GM18526 (cell line): ENCODE measurements at regions not wholly inside any gene's neighbourhood (a gene's known extent, or its start where the extent isn't known, plus 50 kb on each side); places are given as distances from the start of the nearest gene placed in this dataset.
A peak's percentile ranks its signal among the peaks of the same experiment; 100 is the strongest.

ENCODE experiments used
- POLR2A ChIP-seq: IDR thresholded peaks from 3 replicates; pipeline ENCODE4 v1.6.1; 2011; ENCODE audit not compliant: insufficient read length; ENCODE audit errors: extremely low read depth

DNA sequence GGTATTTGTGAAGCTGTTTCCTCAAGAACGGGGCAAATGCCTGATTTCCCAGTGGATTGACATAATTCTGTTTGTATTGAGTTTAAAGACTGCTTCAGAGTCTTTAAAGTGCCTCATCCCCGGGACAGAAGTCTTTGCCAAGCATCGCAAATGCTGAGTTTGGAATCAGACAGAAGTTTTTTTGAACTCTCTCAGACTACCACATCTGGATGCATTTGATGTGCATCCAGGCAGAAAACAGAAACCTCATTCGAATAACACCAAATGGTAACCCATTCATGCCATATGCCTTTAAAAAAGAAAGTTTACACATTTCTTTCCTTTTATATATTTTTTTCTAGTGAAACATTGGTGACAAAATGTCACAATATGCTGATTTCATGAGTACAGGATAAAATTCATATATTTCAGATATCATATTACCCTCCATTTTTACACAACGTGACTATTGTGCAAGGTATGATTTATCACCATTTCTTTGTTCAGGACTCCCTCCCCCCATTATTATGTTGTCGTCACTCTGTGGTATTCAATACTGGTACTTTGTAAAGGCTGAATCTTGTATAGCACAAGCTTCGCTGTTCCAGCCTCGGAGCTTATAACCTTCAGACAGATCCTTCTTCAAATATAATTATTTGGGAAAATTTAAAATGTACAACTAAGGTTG lies 91.1 kb downstream of the ZNF608 start:
- no peak for TF ChIP-seq POLR2A

DNA sequence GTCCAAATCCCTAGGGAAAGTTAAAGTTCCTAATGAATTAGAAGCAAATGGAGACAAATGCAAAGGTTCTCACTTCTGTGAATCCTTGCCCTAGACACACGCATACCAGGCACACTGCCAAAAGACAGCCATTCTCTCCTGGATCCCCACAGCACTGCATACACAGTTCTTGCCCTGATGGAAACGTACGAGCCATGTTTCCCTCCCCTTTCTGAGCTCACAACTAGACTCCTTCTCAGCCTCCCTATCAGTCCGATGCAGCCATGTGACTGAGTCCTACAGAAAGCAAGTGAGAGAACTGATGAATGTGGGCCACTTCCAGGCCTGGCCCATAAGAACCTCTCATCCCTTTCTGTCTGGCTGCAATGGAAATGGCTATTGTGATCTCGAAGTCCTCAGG lies 92.0 kb downstream of the ZNF608 start:
- no peak for TF ChIP-seq POLR2A

DNA sequence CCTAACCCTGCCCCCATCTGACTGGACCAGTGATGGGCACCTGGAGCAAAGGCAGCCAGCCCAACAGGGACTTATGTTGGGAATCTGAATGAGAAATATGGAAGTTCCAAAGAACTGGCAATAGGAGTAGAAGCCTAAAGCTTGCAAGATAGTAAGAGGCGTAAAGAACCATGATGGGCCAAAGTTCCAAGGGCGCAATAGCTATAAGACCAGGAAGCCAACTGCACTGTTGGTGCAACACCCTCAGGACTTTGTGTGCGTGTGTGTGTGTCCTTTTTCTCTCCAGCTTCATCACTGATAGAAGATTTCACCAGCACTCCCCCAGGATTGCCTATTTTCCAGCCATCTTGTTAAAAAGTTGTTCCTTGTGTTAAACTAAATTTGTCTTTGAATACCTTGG lies 92.8 kb downstream of the ZNF608 start:
- no peak for TF ChIP-seq POLR2A

DNA sequence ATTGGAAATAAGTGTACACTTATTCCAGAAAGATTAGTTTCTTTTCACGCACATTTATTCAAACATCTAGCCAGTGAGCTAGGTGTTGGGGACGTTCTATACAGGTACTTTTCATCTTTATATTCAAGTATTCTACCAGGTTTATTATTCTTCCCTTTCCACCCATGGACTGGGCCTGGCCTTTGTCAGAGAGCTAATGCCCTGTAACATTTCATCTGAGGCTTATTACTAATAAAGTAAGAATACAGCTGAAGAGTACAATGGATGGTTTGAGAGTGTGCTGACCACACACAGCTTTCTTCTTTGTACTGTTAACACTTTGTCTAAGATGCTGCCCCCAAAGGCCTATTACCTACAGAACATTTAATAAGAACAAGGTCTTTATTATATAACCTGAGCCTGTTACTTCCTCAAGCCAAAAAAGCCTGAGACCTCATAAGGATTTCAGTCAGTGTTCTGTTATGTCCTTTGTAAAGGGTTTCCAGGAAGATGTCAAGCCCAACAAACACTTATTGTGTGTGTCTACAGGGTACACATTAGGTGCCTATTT lies 93.5 kb downstream of the ZNF608 start:
- TF ChIP-seq POLR2A = no peak

DNA sequence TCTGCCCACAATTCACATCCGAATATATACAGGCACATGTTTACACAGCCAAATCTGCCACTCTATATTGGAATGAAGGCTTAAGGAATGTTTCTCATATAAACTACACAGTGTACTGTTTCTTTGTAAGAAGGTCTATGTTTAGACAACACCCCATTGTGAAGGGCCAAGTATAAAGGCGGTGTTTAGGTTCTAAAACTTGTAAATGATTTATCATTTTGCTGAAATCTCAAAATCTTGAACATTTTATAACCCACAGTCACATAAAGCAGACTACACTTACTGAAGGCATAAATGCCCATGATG lies 94.0 kb downstream of the ZNF608 start:
- no peak for TF ChIP-seq POLR2A

DNA sequence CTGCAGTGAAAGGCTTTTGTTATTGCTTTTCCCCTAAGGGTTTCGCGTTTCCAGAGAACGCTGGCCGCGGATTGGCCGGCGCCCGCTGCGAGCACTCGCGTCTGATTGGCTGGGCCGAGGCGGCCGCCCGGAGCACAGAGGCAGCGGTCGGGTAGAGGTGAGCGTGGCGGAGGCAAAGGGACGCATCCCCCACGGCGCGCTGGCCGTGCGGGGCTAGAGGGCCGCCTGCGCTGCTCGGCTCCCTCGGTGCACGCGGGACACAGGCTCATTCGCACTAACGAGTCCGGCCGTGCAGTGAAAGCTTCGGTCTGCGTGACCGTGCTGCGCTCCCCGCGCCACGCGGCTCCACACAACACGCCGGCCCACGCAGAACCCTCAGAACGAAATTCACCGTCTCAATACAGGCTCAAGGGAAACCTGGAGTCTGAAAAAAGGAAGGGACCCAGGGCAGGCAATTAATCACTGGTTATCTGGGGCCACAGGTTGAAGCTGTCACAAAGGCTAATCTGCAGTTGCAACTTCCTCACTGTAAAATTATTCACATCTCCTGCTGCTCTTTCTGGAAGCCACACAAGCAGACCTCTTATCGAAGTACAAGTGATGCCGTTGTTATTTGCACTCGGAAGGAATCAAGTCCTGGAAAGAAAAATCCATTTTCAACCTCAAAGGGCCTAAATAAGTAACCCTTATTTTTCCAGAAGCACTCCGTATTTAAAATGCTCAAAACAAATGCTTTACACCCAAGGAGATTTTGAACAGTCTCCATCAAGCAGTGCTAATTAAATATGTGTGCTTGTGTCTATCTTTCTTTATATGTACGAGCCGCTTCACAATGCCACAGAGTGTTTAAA lies 94.6 kb downstream of the ZNF608 start:
- peak; percentile 25 for TF ChIP-seq POLR2A

DNA sequence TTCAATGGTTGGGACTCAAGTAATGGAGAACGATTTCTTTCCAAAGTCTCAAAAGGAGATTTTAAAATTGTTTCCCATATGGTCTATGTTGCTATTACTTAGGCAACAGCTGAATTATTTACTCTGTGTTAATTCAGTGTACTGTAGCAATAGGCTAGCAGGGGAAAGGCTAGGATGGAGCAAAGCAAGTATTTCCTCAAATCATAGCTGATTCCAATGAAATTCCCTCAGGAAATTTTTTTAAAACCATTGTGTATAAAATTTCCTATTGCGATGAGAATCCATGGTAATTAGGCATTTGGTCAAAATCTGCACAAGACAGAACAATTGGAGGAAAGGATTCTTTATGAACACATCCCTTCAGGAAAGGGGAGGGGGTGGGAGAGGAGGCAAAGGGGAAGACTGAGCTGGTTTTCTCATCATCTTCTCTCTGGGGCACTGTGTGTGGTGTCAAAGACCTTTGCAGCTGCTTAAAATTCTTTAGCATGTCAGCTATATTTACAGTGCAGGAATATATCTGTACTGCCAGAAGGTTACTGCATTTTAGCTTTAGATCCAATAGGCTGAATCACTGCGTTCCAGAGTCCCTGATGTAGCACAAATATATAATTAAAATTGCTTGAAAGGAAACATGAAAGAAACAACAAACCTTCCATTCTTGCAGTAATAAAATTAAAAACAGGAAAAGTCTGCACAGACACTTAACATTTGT lies 95.3 kb downstream of the ZNF608 start:
- no peak for TF ChIP-seq POLR2A

DNA sequence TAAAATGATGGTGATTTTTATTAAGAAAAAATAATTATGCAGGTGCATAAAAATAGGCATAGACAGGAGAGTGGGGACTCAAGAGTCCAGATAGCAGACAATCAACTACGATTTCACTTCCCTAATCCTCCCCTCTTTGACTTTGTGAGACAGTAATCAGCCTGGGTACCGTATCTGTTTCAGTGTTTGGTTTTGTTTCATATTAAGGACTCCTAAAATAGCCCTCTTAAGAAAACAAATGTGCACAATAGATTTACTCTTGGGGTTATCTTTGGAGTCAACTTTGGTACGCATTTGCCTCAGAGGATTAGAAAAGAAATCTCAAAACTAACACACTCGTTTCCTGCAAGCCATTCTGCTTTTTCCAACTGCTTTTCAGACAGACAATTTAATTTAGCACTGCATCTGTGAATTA lies 96.3 kb downstream of the ZNF608 start:
- TF ChIP-seq POLR2A = no peak

DNA sequence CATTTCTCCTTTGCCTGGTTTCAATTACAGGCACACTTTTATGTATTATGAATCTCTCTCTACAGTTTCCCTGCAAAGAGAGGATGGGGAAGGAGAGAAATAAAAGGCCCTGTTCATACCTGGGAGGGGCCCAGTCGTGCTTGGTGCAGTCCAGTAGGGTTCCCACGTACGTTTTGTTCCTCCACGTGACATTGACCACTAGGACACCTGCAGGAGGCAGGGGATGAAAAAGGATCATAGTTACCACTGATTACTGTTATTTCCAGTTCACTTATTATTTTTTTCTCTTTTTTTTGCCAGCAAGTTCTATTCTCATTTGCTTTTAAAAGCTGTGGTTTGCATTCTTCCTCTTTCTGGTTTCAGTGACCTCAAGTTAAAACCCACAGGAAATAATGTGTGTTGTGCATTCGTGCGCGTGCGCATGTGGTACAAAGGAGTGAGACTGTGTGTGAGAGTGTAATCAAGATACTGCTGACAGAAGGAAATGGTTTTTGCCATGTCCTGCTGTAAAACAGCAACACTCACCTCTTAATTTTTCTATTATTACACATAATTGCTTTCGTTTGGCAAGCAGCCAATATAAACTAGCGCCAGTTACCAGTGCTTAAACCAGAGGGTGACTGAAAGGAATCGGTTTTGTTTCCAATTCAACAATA lies 96.8 kb downstream of the ZNF608 start:
- no peak for TF ChIP-seq POLR2A

DNA sequence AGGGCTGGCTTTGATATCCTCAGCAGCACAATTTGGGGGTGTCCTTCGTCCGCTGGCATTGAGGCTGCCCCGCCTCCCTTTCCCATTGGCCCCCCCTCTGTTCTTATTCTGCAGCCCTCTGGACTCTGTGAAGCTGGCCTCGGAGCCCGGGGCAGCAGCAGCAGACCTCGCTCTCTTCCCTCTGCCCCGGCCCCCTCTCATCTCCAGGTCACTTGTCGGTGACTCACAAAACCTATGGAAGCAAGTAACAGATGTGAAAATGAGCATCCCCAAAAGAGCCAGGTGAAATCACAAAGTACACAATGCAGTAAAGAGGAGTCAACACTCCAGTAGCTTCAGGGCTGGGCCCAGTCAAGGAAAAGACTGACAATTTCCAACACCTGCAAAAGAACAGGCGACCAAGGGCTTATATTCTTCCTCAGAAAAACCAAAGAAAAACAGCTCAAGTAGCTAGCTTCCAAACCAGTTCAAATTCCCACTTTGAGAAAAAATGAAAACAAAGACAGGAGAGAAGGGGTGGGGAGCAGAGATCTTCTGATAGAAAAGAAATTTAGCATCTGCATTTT lies 97.5 kb downstream of the ZNF608 start:
- TF ChIP-seq POLR2A = no peak

DNA sequence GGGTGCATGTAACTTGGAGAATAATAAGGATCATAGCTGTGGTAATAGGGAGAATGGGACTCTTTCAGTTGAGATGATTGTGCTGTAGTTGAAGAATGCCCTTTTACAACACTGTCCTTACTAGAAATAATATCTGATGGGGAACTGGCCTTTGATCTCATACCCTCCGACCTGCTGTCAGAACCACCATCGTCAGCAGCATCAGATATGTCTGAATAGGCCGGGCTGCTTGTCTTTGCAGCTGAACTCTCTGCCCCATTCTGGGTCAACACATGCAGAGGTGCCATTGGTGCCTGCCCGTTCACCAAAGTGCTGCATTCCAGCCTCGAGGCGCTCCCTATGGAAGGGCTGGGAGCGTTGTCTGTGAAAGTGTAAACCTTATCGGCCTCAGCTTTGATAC lies 99.1 kb downstream of the ZNF608 start:
- TF ChIP-seq POLR2A = no peak

DNA sequence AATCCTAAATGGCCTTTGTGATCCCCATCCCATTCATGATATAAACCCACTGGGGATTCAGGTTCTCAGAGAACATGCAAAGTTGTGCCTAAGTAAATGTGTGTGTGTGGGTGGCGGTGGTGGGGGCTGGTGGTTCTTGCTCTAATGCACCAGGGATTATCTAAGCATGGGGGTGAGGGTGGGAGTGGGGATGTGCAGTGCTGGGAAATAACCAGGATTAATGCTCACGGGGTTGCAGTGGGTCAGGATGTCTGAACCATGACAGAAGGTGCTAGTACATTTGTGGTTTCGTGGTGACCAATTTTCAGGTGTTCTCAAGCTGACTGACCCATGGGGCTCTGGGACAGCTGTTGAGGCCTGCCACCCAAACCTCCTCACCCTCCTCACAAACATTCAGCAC lies 101.0 kb downstream of the ZNF608 start:
- TF ChIP-seq POLR2A = no peak

DNA sequence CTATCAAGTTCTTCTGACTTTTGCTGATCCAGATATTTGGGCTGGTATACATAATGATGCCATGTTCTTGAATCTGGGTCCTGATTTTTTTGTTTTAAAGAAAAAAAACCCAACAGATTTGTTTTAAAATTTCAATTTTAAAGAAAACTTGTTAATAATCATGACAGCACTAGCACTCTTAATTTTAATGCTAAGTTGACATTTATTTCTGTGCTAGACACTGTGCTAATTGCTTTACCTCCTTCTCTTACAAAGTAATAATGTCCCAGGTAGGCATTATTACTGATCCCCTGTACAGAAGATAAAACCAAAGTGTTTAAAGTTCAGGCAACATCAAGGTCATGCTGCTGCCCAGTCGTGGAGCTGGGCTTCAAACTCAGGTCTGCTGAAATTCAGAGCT lies 101.9 kb downstream of the ZNF608 start:
- no peak for TF ChIP-seq POLR2A

DNA sequence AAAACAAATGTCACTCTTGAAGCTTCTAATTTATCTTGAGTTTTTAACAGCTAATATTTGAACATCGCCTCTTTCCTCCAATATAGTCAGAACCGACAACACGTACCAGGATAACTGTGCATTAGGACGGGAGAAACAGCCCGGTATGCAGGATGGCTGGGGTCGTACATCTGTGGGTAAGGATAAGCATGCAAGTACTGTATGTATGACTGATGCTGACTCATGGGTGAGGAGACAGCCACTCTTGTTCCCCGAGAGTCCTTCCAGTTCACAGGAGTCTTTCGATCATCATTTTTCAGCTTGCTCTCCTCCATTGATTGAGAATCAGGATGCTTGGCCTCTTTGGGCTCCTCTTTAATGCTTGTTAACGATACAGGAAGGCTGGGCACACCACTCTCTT lies 102.3 kb downstream of the ZNF608 start:
- TF ChIP-seq POLR2A = no peak

DNA sequence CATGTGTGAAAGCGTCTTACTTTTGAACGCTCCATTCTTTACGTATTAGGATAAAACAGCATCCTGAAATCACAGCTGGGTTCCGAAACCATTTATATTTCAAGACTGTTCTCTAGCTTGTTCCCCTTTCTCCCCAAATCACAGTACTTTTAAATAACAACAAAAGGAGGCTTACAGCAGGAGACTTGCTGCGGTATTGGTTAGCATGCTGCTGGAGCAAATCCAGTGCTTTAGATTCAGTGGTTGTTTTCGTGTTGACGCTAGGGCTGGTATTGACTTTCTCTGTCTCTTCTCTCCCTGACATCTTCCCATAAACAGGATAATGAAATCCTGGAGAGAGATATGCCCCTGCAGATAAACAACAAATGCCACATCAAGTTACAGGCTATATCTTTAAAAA lies 103.1 kb downstream of the ZNF608 start:
- no peak for TF ChIP-seq POLR2A
